T-helper 1 cell treated with Interleukin-12 subunit alpha and Interleukin-12 subunit beta and Interleukin-4 antibody, amounts not matched to agents 30 ng/mL and 1 ng/mL, for 36 hours (primary cell): ENCODE measurements at regions not wholly inside any gene's neighbourhood (a gene's known extent, or its start where the extent isn't known, plus 50 kb on each side); places are given as distances from the start of the nearest gene placed in this dataset.

Experiments used
- intact Hi-C: fragments of 100-400 bp; cut with micrococcal nuclease; formaldehyde crosslinking; loops from one replicate; pipeline ENCODE4 v1.15.1; 2024

- intact Hi-C loops, result no loop called here
These were observed 87.6 kb downstream of the YTHDF1 start for GRCh38 chr20:63128367-63128766.

- intact Hi-C loops, result no loop called here
These were observed 88.1 kb downstream of the YTHDF1 start for GRCh38 chr20:63127700-63128364.

- intact Hi-C loops, result no loop called here
These were observed 88.8 kb downstream of the YTHDF1 start for GRCh38 chr20:63126876-63127699.

GRCh38 chr20:63125838-63126601 is 89.9 kb downstream of the YTHDF1 start:
- intact Hi-C loops, result no loop called here

GRCh38 chr20:63125581-63125837 is 90.4 kb downstream of the YTHDF1 start:
- intact Hi-C loops, result no loop called here

- intact Hi-C loops, result no loop called here
These were observed 91.0 kb downstream of the YTHDF1 start for GRCh38 chr20:63124782-63125580.

- intact Hi-C loops, result no loop called here
These were observed 91.7 kb downstream of the YTHDF1 start for GRCh38 chr20:63124092-63124781.

- intact Hi-C loops, result no loop called here
These were observed 92.6 kb downstream of the YTHDF1 start for GRCh38 chr20:63123331-63123741.

GRCh38 chr20:63122626-63123025 is 93.3 kb downstream of the YTHDF1 start:
- intact Hi-C loops, result no loop called here

GRCh38 chr20:63121749-63122405 is 94.1 kb downstream of the YTHDF1 start:
- intact Hi-C loops, result no loop called here

GRCh38 chr20:63121246-63121645 is 94.7 kb downstream of the YTHDF1 start:
- intact Hi-C loops, result no loop called here

GRCh38 chr20:63120808-63121090 is 95.2 kb downstream of the YTHDF1 start:
- intact Hi-C loops, result no loop called here

GRCh38 chr20:63119963-63120807 is 95.7 kb downstream of the YTHDF1 start:
- intact Hi-C loops, result no loop called here

- intact Hi-C loops, result no loop called here
These were observed 96.6 kb downstream of the YTHDF1 start for GRCh38 chr20:63119121-63119962.

GRCh38 chr20:63118303-63119120 is 97.4 kb downstream of the YTHDF1 start:
- intact Hi-C loops, result no loop called here

- intact Hi-C loops, result no loop called here
These were observed 98.1 kb downstream of the YTHDF1 start for GRCh38 chr20:63117661-63118302.

GRCh38 chr20:63117151-63117550 is 98.8 kb downstream of the YTHDF1 start:
- intact Hi-C loops, result no loop called here
